GM18867 (cell line): ENCODE measurements at regions not wholly inside any gene's neighbourhood (a gene's known extent, or its start where the extent isn't known, plus 50 kb on each side); places are given as distances from the start of the nearest gene placed in this dataset.

ENCODE experiments used
- ATAC-seq: cut with Tn5 transposase; IDR thresholded peaks from one replicate; pipeline ENCODE4 v1.9.1; 2021; ENCODE audit warnings: mild to moderate bottlenecking, moderate library complexity; ENCODE audit not compliant: unreplicated experiment

- peak; percentile 93 for ATAC-seq
These were observed 109.1 kb downstream of the LMO4 start for GRCh38 chr1:87437663-87438295.

GRCh38 chr1:87439821-87440220, 111.1 kb downstream of the LMO4 start:
- ATAC-seq, result no peak

GRCh38 chr1:87449348-87449963, 120.8 kb downstream of the LMO4 start:
- ATAC-seq, result peak; percentile 89

GRCh38 chr1:87450136-87450535, 121.5 kb downstream of the LMO4 start:
- ATAC-seq, result no peak

- peak; percentile 29 for ATAC-seq
These were observed 122.0 kb downstream of the LMO4 start for GRCh38 chr1:87450615-87451209.

- no peak for ATAC-seq
These were observed 122.7 kb downstream of the LMO4 start for GRCh38 chr1:87451229-87451920.

GRCh38 chr1:87452648-87453047, 124.0 kb downstream of the LMO4 start:
- ATAC-seq, result no peak

- no peak for ATAC-seq
These were observed 128.7 kb downstream of the LMO4 start for GRCh38 chr1:87457408-87457807.

- ATAC-seq, result peak; percentile 37
These were observed 134.2 kb downstream of the LMO4 start for GRCh38 chr1:87462894-87463293.

- peak; percentile 71 for ATAC-seq
These were observed 135.4 kb downstream of the LMO4 start for GRCh38 chr1:87464022-87464490.

GRCh38 chr1:87466621-87467020, 137.9 kb downstream of the LMO4 start:
- no peak for ATAC-seq

- ATAC-seq, result no peak
These were observed 144.0 kb downstream of the LMO4 start for GRCh38 chr1:87472716-87473115.

GRCh38 chr1:87473203-87473661, 144.6 kb downstream of the LMO4 start:
- no peak for ATAC-seq

- no peak for ATAC-seq
These were observed 145.4 kb downstream of the LMO4 start for GRCh38 chr1:87474098-87474497.

- no peak for ATAC-seq
These were observed 149.6 kb downstream of the LMO4 start for GRCh38 chr1:87478231-87478630.

- peak; percentile 58 for ATAC-seq
These were observed 166.5 kb downstream of the LMO4 start for GRCh38 chr1:87495147-87495546.

GRCh38 chr1:87495870-87496269, 167.2 kb downstream of the LMO4 start:
- no peak for ATAC-seq

- peak; percentile 64 for ATAC-seq
These were observed 168.9 kb downstream of the LMO4 start for GRCh38 chr1:87497380-87498203.

- no peak for ATAC-seq
These were observed 173.1 kb downstream of the LMO4 start for GRCh38 chr1:87501738-87502137.

- ATAC-seq, result no peak
These were observed 176.8 kb downstream of the LMO4 start for GRCh38 chr1:87505391-87505983.
